ENCODE measurements at regions not wholly inside any gene's neighbourhood (a gene's known extent, or its start where the extent isn't known, plus 50 kb on each side); places are given as distances from the start of the nearest gene placed in this dataset.

GRCh38 chr4:104756837-104757236 lies 262.1 kb upstream of the CXXC4 start:
- Mint-ChIP-seq H3K9me3 (no peaks in the 10 kb centered on the region), H3K36me3 (ENCODE audit: low read depth) (no peaks in the 10 kb centered on the region), H3K4me1 (no peaks in the 10 kb centered on the region), H3K27ac (no peak overlapping the region), H3K4me3 (no peak overlapping the region), H3K27me3 (no peaks in the 10 kb centered on the region)
- POLR2A ChIA-PET: no interaction called here
- CTCF ChIA-PET: interaction anchor here (1.2 kb wide), 1 partner anchor 10 kb away, joined by 4 read pairs; no protein-coding TSS in a partner anchor
- DNase-seq: no peak

- ChIA-PET POLR2A (interaction anchor here (0.9 kb wide), 1 partner anchor 16 kb away, joined by 3 read pairs; no protein-coding TSS in a partner anchor), CTCF (no interaction called here)
- H3K9me3 Mint-ChIP-seq: no peaks in the 10 kb centered on the region
- no peaks in the 10 kb centered on the region for H3K36me3 Mint-ChIP-seq (ENCODE audit: low read depth)
- DNase-seq: no peak
- no peaks in the 10 kb centered on the region for H3K27me3 Mint-ChIP-seq
- H3K4me1 Mint-ChIP-seq: no peaks in the 10 kb centered on the region
- H3K27ac Mint-ChIP-seq: no peak overlapping the region
- no peak overlapping the region for H3K4me3 Mint-ChIP-seq
These were observed 263.9 kb upstream of the CXXC4 start for GRCh38 chr4:104758574-104758973.

- H3K9me3 Mint-ChIP-seq: no peaks in the 10 kb centered on the region
- no peak overlapping the region for H3K4me3 Mint-ChIP-seq
- no peaks in the 10 kb centered on the region for H3K27me3 Mint-ChIP-seq
- no peak overlapping the region for H3K27ac Mint-ChIP-seq
- ChIA-PET CTCF (no interaction called here), POLR2A (no interaction called here)
- H3K36me3 Mint-ChIP-seq (ENCODE audit: low read depth): no peaks in the 10 kb centered on the region
- no peaks in the 10 kb centered on the region for H3K4me1 Mint-ChIP-seq
- DNase-seq: no peak
These were observed 269.0 kb upstream of the CXXC4 start for GRCh38 chr4:104763554-104764222.

- Mint-ChIP-seq H3K4me1 (no peaks in the 10 kb centered on the region), H3K27ac (no peak overlapping the region), H3K4me3 (no peak overlapping the region), H3K36me3 (ENCODE audit: low read depth) (no peaks in the 10 kb centered on the region), H3K27me3 (no peaks in the 10 kb centered on the region), H3K9me3 (no peaks in the 10 kb centered on the region)
- CTCF ChIA-PET: interaction anchor here (0.9 kb wide), 1 partner anchor 10 kb away, joined by 4 read pairs; no protein-coding TSS in a partner anchor
- no peak for DNase-seq
- POLR2A ChIA-PET: interaction anchor here (1.3 kb wide), 1 partner anchor 9 kb away, joined by 3 read pairs; no protein-coding TSS in a partner anchor
These were observed 272.0 kb upstream of the CXXC4 start for GRCh38 chr4:104766676-104767075.

GRCh38 chr4:104772849-104773248 lies 278.2 kb upstream of the CXXC4 start:
- POLR2A ChIA-PET: no interaction called here
- Mint-ChIP-seq H3K4me3 (no peak overlapping the region), H3K27ac (no peak overlapping the region), H3K4me1 (peaks cover 1% of the 10 kb centered on the region), H3K27me3 (no peaks in the 10 kb centered on the region), H3K9me3 (no peaks in the 10 kb centered on the region), H3K36me3 (ENCODE audit: low read depth) (no peaks in the 10 kb centered on the region)
- CTCF ChIA-PET: no interaction called here
- no peak for DNase-seq

GRCh38 chr4:104795264-104795939 lies 300.7 kb upstream of the CXXC4 start:
- CTCF ChIA-PET: no interaction called here

GRCh38 chr4:104811727-104812126 lies 317.0 kb upstream of the CXXC4 start:
- Mint-ChIP-seq H3K9me3 (peaks cover 2% of the 10 kb centered on the region), H3K27me3 (no peaks in the 10 kb centered on the region), H3K27ac (no peak overlapping the region), H3K36me3 (ENCODE audit: low read depth) (no peaks in the 10 kb centered on the region), H3K4me3 (no peak overlapping the region), H3K4me1 (no peaks in the 10 kb centered on the region)
- no peak for DNase-seq
- POLR2A ChIA-PET: no interaction called here
- CTCF ChIA-PET: no interaction called here

More at GRCh38 chr4:104795264-104795939, 300.7 kb upstream of the CXXC4 start:
- POLR2A ChIA-PET: no interaction called here
- no peak overlapping the region for H3K4me3 Mint-ChIP-seq
- DNase-seq: no peak
- H3K36me3 Mint-ChIP-seq (ENCODE audit: low read depth): no peaks in the 10 kb centered on the region
- no peaks in the 10 kb centered on the region for H3K27me3 Mint-ChIP-seq
- no peaks in the 10 kb centered on the region for H3K4me1 Mint-ChIP-seq
- H3K27ac Mint-ChIP-seq: no peak overlapping the region
- H3K9me3 Mint-ChIP-seq: peaks cover 1% of the 10 kb centered on the region

GRCh38 chr4:104815665-104816064 lies 321.0 kb upstream of the CXXC4 start:
- no peaks in the 10 kb centered on the region for H3K9me3 Mint-ChIP-seq
- no peaks in the 10 kb centered on the region for H3K27me3 Mint-ChIP-seq
- no peak overlapping the region for H3K27ac Mint-ChIP-seq
- POLR2A ChIA-PET: no interaction called here
- H3K4me1 Mint-ChIP-seq: no peaks in the 10 kb centered on the region
- no peak for DNase-seq
- H3K4me3 Mint-ChIP-seq: no peak overlapping the region
- CTCF ChIA-PET: no interaction called here
- H3K36me3 Mint-ChIP-seq (ENCODE audit: low read depth): no peaks in the 10 kb centered on the region

GRCh38 chr4:104818579-104818978 lies 323.9 kb upstream of the CXXC4 start:
- Mint-ChIP-seq H3K36me3 (ENCODE audit: low read depth) (no peaks in the 10 kb centered on the region), H3K9me3 (no peaks in the 10 kb centered on the region), H3K27ac (no peak overlapping the region), H3K27me3 (no peaks in the 10 kb centered on the region), H3K4me1 (no peaks in the 10 kb centered on the region), H3K4me3 (no peak overlapping the region)
- no peak for DNase-seq
- POLR2A ChIA-PET: no interaction called here
- CTCF ChIA-PET: no interaction called here

GRCh38 chr4:104826171-104826570 lies 320.5 kb upstream of the TET2 start:
- no peak overlapping the region for H3K4me3 Mint-ChIP-seq
- ChIA-PET CTCF (no interaction called here), POLR2A (no interaction called here)
- no peaks in the 10 kb centered on the region for H3K4me1 Mint-ChIP-seq
- no peak overlapping the region for H3K27ac Mint-ChIP-seq
- no peaks in the 10 kb centered on the region for H3K36me3 Mint-ChIP-seq (ENCODE audit: low read depth)
- H3K9me3 Mint-ChIP-seq: no peaks in the 10 kb centered on the region
- DNase-seq: no peak
- no peaks in the 10 kb centered on the region for H3K27me3 Mint-ChIP-seq

GRCh38 chr4:104829761-104830160 lies 316.9 kb upstream of the TET2 start:
- H3K4me1 Mint-ChIP-seq: no peaks in the 10 kb centered on the region
- CTCF ChIA-PET: no interaction called here

GRCh38 chr4:104848597-104849225 lies 298.0 kb upstream of the TET2 start:
- no peak for DNase-seq
- no peak overlapping the region for H3K4me3 Mint-ChIP-seq
- no peak overlapping the region for H3K27ac Mint-ChIP-seq
- POLR2A ChIA-PET: no interaction called here
- no peaks in the 10 kb centered on the region for H3K9me3 Mint-ChIP-seq
- CTCF ChIA-PET: no interaction called here
- H3K36me3 Mint-ChIP-seq (ENCODE audit: low read depth): no peaks in the 10 kb centered on the region
- no peaks in the 10 kb centered on the region for H3K4me1 Mint-ChIP-seq
- no peaks in the 10 kb centered on the region for H3K27me3 Mint-ChIP-seq

More at GRCh38 chr4:104829761-104830160, 316.9 kb upstream of the TET2 start:
- Mint-ChIP-seq H3K27ac (no peak overlapping the region), H3K4me3 (no peak overlapping the region), H3K9me3 (no peaks in the 10 kb centered on the region), H3K27me3 (no peaks in the 10 kb centered on the region), H3K36me3 (ENCODE audit: low read depth) (no peaks in the 10 kb centered on the region)
- no peak for DNase-seq
- POLR2A ChIA-PET: no interaction called here

GRCh38 chr4:104859601-104860237 lies 287.0 kb upstream of the TET2 start:
- Mint-ChIP-seq H3K36me3 (ENCODE audit: low read depth) (no peaks in the 10 kb centered on the region), H3K9me3 (no peaks in the 10 kb centered on the region), H3K27me3 (peaks cover 1% of the 10 kb centered on the region), H3K4me3 (no peak overlapping the region), H3K27ac (no peak overlapping the region), H3K4me1 (no peaks in the 10 kb centered on the region)
- ChIA-PET POLR2A (interaction anchor here (1.4 kb wide), 1 partner anchor 19 kb away, joined by 5 read pairs; no protein-coding TSS in a partner anchor), CTCF (interaction anchor here (1.0 to 1.8 kb wide), 7 partner anchors 9 to 795 kb away, joined by 3 to 6 read pairs (median 4); no protein-coding TSS in a partner anchor)
- DNase-seq: no peak

All from activated CD4-positive, alpha-beta memory T cell treated with anti-CD3 and anti-CD28 coated beads, Interleukin-2, amount 10 ng/mL, durations not matched to agents 7 days and 5 days (primary cell).